Transverse colon (tissue), 4 donors: ENCODE measurements at regions not wholly inside any gene's neighbourhood (a gene's known extent, or its start where the extent isn't known, plus 50 kb on each side); places are given as distances from the start of the nearest gene placed in this dataset.
"Not testable (repeated sequence)": the region's sequence is repeated elsewhere in the genome, so short reads cannot be mapped to it uniquely, and the experiment has no call there.

Source experiments
- DNase-seq: peaks from one replicate; pipeline ENCODE4 v3.0.0-alpha.2; 2019
- H3K27ac ChIP-seq, 4 donors: fragments of 200-600 bp; sonication (generic); 2 replicates each; pipeline ENCODE4 v1.5.1; 2016 to 2018; ENCODE audit warnings: inconsistent platforms in 4 of 4
- H3K27me3 ChIP-seq: fragments of 200-600 bp; sonication (generic); 2 replicates; pipeline ENCODE4 v1.5.1; 2017; ENCODE audit warnings: inconsistent platforms
- H3K36me3 ChIP-seq, 4 donors: fragments of 200-600 bp; sonication (generic); 2 replicates each; pipeline ENCODE4 v1.5.1; 2017 to 2019; ENCODE audit warnings: inconsistent platforms in 4 of 4
- H3K4me1 ChIP-seq, 4 donors: fragments of 200-600 bp; sonication (generic); 2 replicates each; pipeline ENCODE4 v1.5.1; 2017 to 2020; ENCODE audit warnings: inconsistent platforms in 4 of 4
- H3K4me3 ChIP-seq, 4 donors: fragments of 200-600 bp; sonication (generic); 1 replicate in 1 of 4; 2 replicates in 3 of 4; pipeline versions ENCODE4 v1.5.1 to v1.6.1; 2017 to 2019; ENCODE audit warnings: inconsistent platforms in 4 of 4
- H3K9me3 ChIP-seq, 2 donors: fragments of 200-600 bp; sonication (generic); 2 replicates each; pipeline ENCODE4 v1.5.1; 2017 to 2019; ENCODE audit warnings: inconsistent platforms in 2 of 2
- CTCF ChIP-seq, 5 experiments: fragments of 200-600 bp in 3 of 5; fragments of 450-650 bp in 2 of 5; sonication (generic) in 3 of 5; IDR thresholded peaks; 1 replicate in 2 of 5; 2 replicates in 3 of 5; pipeline ENCODE4 v1.5.1; 2016 to 2017; ENCODE audit warnings: antibody characterized with exemption in 5 of 5, inconsistent platforms in 3 of 5, mild to moderate bottlenecking in 2 of 5, moderate library complexity in 1 of 5
- EP300 ChIP-seq: sonication (generic); formaldehyde crosslinking; IDR thresholded peaks from one replicate; pipeline ENCODE4 v1.6.1; 2017; ENCODE audit warnings: antibody characterized with exemption, low read depth
- POLR2A ChIP-seq: fragments of 450-650 bp; IDR thresholded peaks from one replicate; pipeline ENCODE4 v1.6.1; 2016; ENCODE audit warnings: antibody characterized with exemption, mild to moderate bottlenecking, moderate library complexity
- POLR2AphosphoS5 ChIP-seq, 3 donors: sonication (generic); formaldehyde crosslinking; IDR thresholded peaks; one replicate each; pipeline ENCODE4 v1.6.1; 2016; ENCODE audit warnings: antibody characterized with exemption in 3 of 3
- WGBS, 2 donors: methylation state at CpG; one replicate each; pipeline ENCODE4 v1.1.5; 2018; ENCODE audit warnings: low coverage in 1 of 2; 5-methylcytosine and 5-hydroxymethylcytosine counted together
- in situ Hi-C, 4 donors: fragments of 200-750 bp; cut with MboI; loops; one replicate each; pipeline versions ENCODE4 v1.15.0 to v1.15.1; 2017; ENCODE audit warnings: low sequenced_read_pairs in 3 of 4, low pct_ligation_motif_present in 1 of 4, low pct_unique_long_range_greater_than_20kb in 1 of 4
- intact Hi-C: fragments of 100-400 bp; cut with DNase I; formaldehyde crosslinking; loops from one replicate; pipeline ENCODE4 v1.15.1; 2023; ENCODE audit warnings: low total_unique reads

- no peak for TF ChIP-seq POLR2A
- TF ChIP-seq CTCF (IDR thresholded peaks at IDR 0.05): no peak
- no peak for TF ChIP-seq POLR2AphosphoS5 (IDR thresholded peaks at IDR 0.05)
- TF ChIP-seq EP300: no peak
- Histone ChIP-seq H3K27me3 (no peaks in the 10 kb centered on the region), H3K4me1 (no peaks in the 10 kb centered on the region), H3K36me3 (no peaks in the 10 kb centered on the region), H3K9me3 (no peaks in the 10 kb centered on the region), H3K27ac (no peak overlapping the region), H3K4me3 (no peak overlapping the region)
- WGBS, 2 donors: 75 to 80% methylated on average over 2 of the region's 2 CpGs
- DNase-seq: no peak
- intact Hi-C loops (no loop called here), in situ Hi-C loops (no loop called here)
These were observed 411.8 kb downstream of the PPP1R2C start for GRCh38 chrX:42366181-42366580.

GRCh38 chrX:42362219-42362618 is 415.7 kb downstream of the PPP1R2C start:
- H3K36me3 ChIP-seq: no peaks in the 10 kb centered on the region
- no peaks in the 10 kb centered on the region for H3K9me3 ChIP-seq
- TF ChIP-seq CTCF (IDR thresholded peaks at IDR 0.05) (no peak), POLR2A (no peak), EP300 (no peak), POLR2AphosphoS5 (IDR thresholded peaks at IDR 0.05) (no peak)
- no peak overlapping the region for H3K4me3 ChIP-seq
- WGBS, 2 donors: 81% methylated on average over 1 of the region's 1 CpG; no CpG with 5 or more reads in 1 of the 2 donors
- intact Hi-C loops (no loop called here), in situ Hi-C loops (no loop called here)
- DNase-seq: no peak
- no peaks in the 10 kb centered on the region for H3K4me1 ChIP-seq
- H3K27ac ChIP-seq: no peak overlapping the region
- no peaks in the 10 kb centered on the region for H3K27me3 ChIP-seq

- H3K4me3 ChIP-seq, H3K27me3 ChIP-seq, H3K36me3 ChIP-seq, H3K4me1 ChIP-seq, H3K27ac ChIP-seq, H3K9me3 ChIP-seq, in situ Hi-C loops, intact Hi-C loops: not testable (repeated sequence)
- WGBS, 2 donors: 67% methylated on average over 3 of the region's 3 CpGs; no CpG with 5 or more reads in 1 of the 2 donors
- peak; percentile 65 for DNase-seq
These were observed 419.6 kb upstream of the CASK start for GRCh38 chrX:42342981-42343380.
